ENCODE measurements at regions not wholly inside any gene's neighbourhood (a gene's known extent, or its start where the extent isn't known, plus 50 kb on each side); places are given as distances from the start of the nearest gene placed in this dataset.

- TF ChIP-seq CTCF (IDR thresholded peaks at IDR 0.05): no peak
- no peak for DNase-seq (ENCODE audit: low spot score)
- no peak overlapping the region for H3K4me3 ChIP-seq
- no peak overlapping the region for H3K27ac ChIP-seq
These were observed 234.3 kb upstream of the MBL2 start for GRCh38 chr10:53006663-53007526.

GRCh38 chr10:53005612-53006345, 233.2 kb upstream of the MBL2 start:
- DNase-seq (ENCODE audit: low spot score): no peak
- TF ChIP-seq CTCF (IDR thresholded peaks at IDR 0.05): no peak
- no peak overlapping the region for H3K4me3 ChIP-seq
- H3K27ac ChIP-seq: no peak overlapping the region

- no peak overlapping the region for H3K4me3 ChIP-seq
- DNase-seq (ENCODE audit: low spot score): no peak
- TF ChIP-seq CTCF (IDR thresholded peaks at IDR 0.05): no peak
- no peak overlapping the region for H3K27ac ChIP-seq
These were observed 230.5 kb upstream of the MBL2 start for GRCh38 chr10:53003094-53003493.

GRCh38 chr10:52999681-53000080, 227.1 kb upstream of the MBL2 start:
- no peak overlapping the region for H3K27ac ChIP-seq
- no peak for TF ChIP-seq CTCF (IDR thresholded peaks at IDR 0.05)
- no peak for DNase-seq (ENCODE audit: low spot score)
- no peak overlapping the region for H3K4me3 ChIP-seq

- no peak for TF ChIP-seq CTCF (IDR thresholded peaks at IDR 0.05)
- DNase-seq (ENCODE audit: low spot score): no peak
- no peak overlapping the region for H3K27ac ChIP-seq
- H3K4me3 ChIP-seq: no peak overlapping the region
These were observed 226.7 kb upstream of the MBL2 start for GRCh38 chr10:52999258-52999657.

GRCh38 chr10:52997007-52997406, 224.4 kb upstream of the MBL2 start:
- DNase-seq (ENCODE audit: low spot score): no peak
- TF ChIP-seq CTCF (IDR thresholded peaks at IDR 0.05): no peak
- no peak overlapping the region for H3K4me3 ChIP-seq
- H3K27ac ChIP-seq: no peak overlapping the region

All from coronary artery (tissue), 2 donors.